K562 (cell line): ENCODE measurements at regions not wholly inside any gene's neighbourhood (a gene's known extent, or its start where the extent isn't known, plus 50 kb on each side); places are given as distances from the start of the nearest gene placed in this dataset.

Experiments used
- ATAC-seq: fragments of 200-7000 bp; cut with Tn5 transposase; 3 replicates; pipeline ENCODE4 v1.9.1; 2020; ENCODE audit warnings: moderate library complexity
- BruUV-seq: library from RNA; stranded (reverse); fragments of 400-500 nt; replicated peaks from 2 replicates; lab custom pipeline; 2021; lab: Mats Ljungman, UMichigan
- CTCF ChIA-PET: fragments of 300-600 bp; formaldehyde crosslinking; extraction: SDS; loops from one replicate; lab custom pipeline; 2021; ENCODE audit warnings: low intra/inter-chr PET ratio; lab: Yijun Ruan, JAX
- POLR2A ChIA-PET: fragments of 300-600, 350-650 bp; sonication (Branson Sonifier 250); formaldehyde crosslinking; extraction: SDS; loops from one replicate; lab custom pipeline; 2021; ENCODE audit warnings: antibody characterized with exemption, inconsistent platforms; lab: Yijun Ruan, JAX
- DNase-seq, 4 experiments: peaks; one replicate each; pipeline versions ENCODE4 v3.0.0 to v3.0.0-alpha.2; 2011 to 2018; ENCODE audit warnings: low spot score in 3 of 4, mixed read lengths in 3 of 4; ENCODE audit errors: extremely low read depth in 1 of 4
- FAIRE-seq: peaks from 2 replicates; lab custom pipeline; 2011; peaks lifted over from hg19 to GRCh38; lab: Jason Lieb, UNC
- H2AFZ ChIP-seq: 2 replicates; pipeline ENCODE4 v1.6.0; 2011; ENCODE audit warnings: low read depth, low read length, control low read depth, inconsistent platforms
- H3K27ac ChIP-seq: fragments of 200-600 bp; 3 replicates; pipeline ENCODE4 v1.8.0; 2011; ENCODE audit warnings: low read depth, mild to moderate bottlenecking, control low read depth, inconsistent platforms, low read length, moderate library complexity, mixed read lengths; ENCODE audit errors: extremely low read depth
- H3K27me3 ChIP-seq, 2 experiments: fragments of 300-600 bp in 1 of 2; 2 replicates in 1 of 2; 3 replicates in 1 of 2; pipeline versions ENCODE4 v1.6.0 to v1.8.0; 2011; ENCODE audit warnings: inconsistent platforms in 2 of 2, low read length in 2 of 2, mild to moderate bottlenecking in 1 of 2, mixed read lengths in 1 of 2, moderate library complexity in 1 of 2; ENCODE audit not compliant: control insufficient read depth in 2 of 2, insufficient read depth in 2 of 2
- H3K36me3 ChIP-seq: fragments of 300-600 bp; 3 replicates; pipeline ENCODE4 v1.8.0; 2011; ENCODE audit warnings: mild to moderate bottlenecking, low read length, inconsistent platforms; ENCODE audit not compliant: control insufficient read depth, insufficient read depth
- H3K4me1 ChIP-seq, 2 experiments: fragments of 200-600 bp in 1 of 2; replicated peaks in 1 of 2; 2 replicates in 1 of 2; 3 replicates in 1 of 2; pipeline versions ENCODE4 v1.5.1 to v1.8.0; 2011; ENCODE audit warnings: inconsistent platforms in 2 of 2, low read length in 2 of 2, mild to moderate bottlenecking in 1 of 2, mixed read lengths in 1 of 2, moderate library complexity in 1 of 2; ENCODE audit not compliant: control insufficient read depth in 2 of 2, insufficient read depth in 2 of 2
- H3K4me2 ChIP-seq: 2 replicates; pipeline ENCODE4 v1.6.1; 2011; ENCODE audit warnings: low read length, control low read depth, inconsistent platforms, mixed read lengths; ENCODE audit not compliant: insufficient read depth
- H3K4me3 ChIP-seq: fragments of 200-600 bp; sonication (generic), shearing (Covaris generic); 2 replicates; pipeline ENCODE4 v1.5.1; 2016; ENCODE audit warnings: control low read depth, inconsistent platforms
- H3K79me2 ChIP-seq: fragments of 200-600 bp; 3 replicates; pipeline ENCODE4 v1.8.0; 2011; ENCODE audit warnings: low read length, inconsistent platforms; ENCODE audit not compliant: control insufficient read depth, insufficient read depth
- H3K9ac ChIP-seq, 2 experiments: 2 replicates each; pipeline versions ENCODE4 v1.6.0 to v1.6.1; 2011; ENCODE audit warnings: low read depth in 2 of 2, low read length in 2 of 2, control low read depth in 1 of 2, inconsistent platforms in 1 of 2, mild to moderate bottlenecking in 1 of 2, mixed read lengths in 1 of 2; ENCODE audit not compliant: insufficient read depth in 1 of 2
- H3K9me1 ChIP-seq: one replicate; pipeline ENCODE4 v1.6.0; 2011; ENCODE audit warnings: inconsistent platforms, mild to moderate bottlenecking, low read length, moderate library complexity; ENCODE audit not compliant: control insufficient read depth, insufficient read depth
- H3K9me3 ChIP-seq: replicated peaks from 2 replicates; pipeline ENCODE4 v1.5.1; 2011; ENCODE audit warnings: low read depth, low read length, inconsistent platforms; ENCODE audit not compliant: control insufficient read depth, insufficient read depth
- H4K20me1 ChIP-seq: replicated peaks from 2 replicates; pipeline ENCODE4 v1.6.1; 2011; ENCODE audit warnings: low read length, inconsistent platforms, mixed read lengths; ENCODE audit not compliant: control insufficient read depth, insufficient read depth
- CCNT2 ChIP-seq: IDR thresholded peaks from 2 replicates; pipeline ENCODE4 v1.6.1; 2011; ENCODE audit warnings: borderline replicate concordance, low read depth, mild to moderate bottlenecking, moderate library complexity, mixed read lengths, low read length; ENCODE audit not compliant: insufficient read length; ENCODE audit errors: extremely low read depth
- CSDE1 ChIP-seq, 2 experiments: fragments of 450-650 bp; IDR thresholded peaks; 2 replicates each; pipeline ENCODE4 v1.6.1; 2016; ENCODE audit warnings: mild to moderate bottlenecking in 1 of 2
- DPF2 ChIP-seq: fragments of 450-650 bp; IDR thresholded peaks from 2 replicates; pipeline ENCODE4 v1.6.1; 2016
- ERF ChIP-seq: fragments of 450-650 bp; formaldehyde crosslinking; IDR thresholded peaks from 2 replicates; pipeline ENCODE4 v1.4.0; 2020; ENCODE audit warnings: mild to moderate bottlenecking, mixed read lengths
- HDAC8 ChIP-seq: fragments of 450-650 bp; IDR thresholded peaks from 2 replicates; pipeline ENCODE4 v1.6.1; 2016; ENCODE audit warnings: mild to moderate bottlenecking, missing genetic modification characterization, moderate library complexity, missing compliant biosample characterization
- ILF3 ChIP-seq: fragments of 450-650 bp; IDR thresholded peaks from 2 replicates; pipeline ENCODE4 v1.6.1; 2018; ENCODE audit warnings: antibody characterized with exemption, mild to moderate bottlenecking, moderate library complexity, borderline replicate concordance
- KDM4B ChIP-seq, 2 experiments: fragments of 450-650 bp in 1 of 2; sonication (generic) in 1 of 2; IDR thresholded peaks; 2 replicates each; pipeline ENCODE4 v1.6.1; 2016 to 2017; ENCODE audit warnings: borderline replicate concordance in 2 of 2, antibody characterized with exemption in 1 of 2, low read depth in 1 of 2, mild to moderate bottlenecking in 1 of 2
- NCOR1 ChIP-seq: fragments of 450-650 bp; IDR thresholded peaks from 2 replicates; pipeline ENCODE4 v1.6.1; 2016; ENCODE audit warnings: mild to moderate bottlenecking, moderate library complexity
- SMARCA5 ChIP-seq: fragments of 450-650 bp; IDR thresholded peaks from 2 replicates; pipeline ENCODE4 v1.6.1; 2016
- STAT5A ChIP-seq: IDR thresholded peaks from 2 replicates; pipeline ENCODE4 v1.6.1; 2012; ENCODE audit warnings: low read length, inconsistent platforms, borderline replicate concordance
- TARDBP ChIP-seq: fragments of 450-650 bp; IDR thresholded peaks from 2 replicates; pipeline ENCODE4 v1.6.1; 2016
- ZNF507 ChIP-seq: conservative IDR thresholded peaks from 2 replicates; pipeline ENCODE4 v1.6.1; 2017; ENCODE audit warnings: missing genetic modification characterization, missing compliant biosample characterization
- ZNF778 ChIP-seq: fragments of 450-650 bp; formaldehyde crosslinking; IDR thresholded peaks from 2 replicates; pipeline ENCODE4 v1.4.0; 2020; ENCODE audit warnings: mild to moderate bottlenecking, moderate library complexity
- WGBS: fragments of 100-300 bp; shearing (Covaris generic); methylation state at CpG from one replicate; pipeline ENCODE4 v1.1.6; 2016; ENCODE audit warnings: low coverage, mixed read lengths; ENCODE audit not compliant: insufficient coverage; ENCODE audit errors: missing lambda C conversion rate; 5-methylcytosine and 5-hydroxymethylcytosine counted together
- in situ Hi-C: fragments of 300-500 bp; cut with MboI; formaldehyde crosslinking; loops from 4 replicates; pipeline ENCODE4 v1.15.0; 2018; ENCODE audit warnings: inconsistent platforms, mixed read lengths
- intact Hi-C: fragments of 100-400 bp; cut with micrococcal nuclease; formaldehyde crosslinking; loops from 2 replicates; pipeline ENCODE4 v1.14.2; 2022
- TF ChIP-seq, protein P1 (sequence below): fragments of 450-650 bp; formaldehyde crosslinking; IDR thresholded peaks from 2 replicates; pipeline ENCODE4 v1.4.0; 2022; ENCODE audit warnings: mild to moderate bottlenecking, moderate library complexity
- TF ChIP-seq, protein P2 (sequence below): fragments of 450-650 bp; IDR thresholded peaks from 2 replicates; pipeline ENCODE4 v1.6.1; 2016
- TF ChIP-seq, protein P3 (sequence below): fragments of 250-450 bp; sonication (Bioruptor Pico); IDR thresholded peaks from 2 replicates; pipeline ENCODE4 v1.8.0; 2021; ENCODE audit warnings: moderate library complexity, mild to moderate bottlenecking, inconsistent platforms

DNA sequence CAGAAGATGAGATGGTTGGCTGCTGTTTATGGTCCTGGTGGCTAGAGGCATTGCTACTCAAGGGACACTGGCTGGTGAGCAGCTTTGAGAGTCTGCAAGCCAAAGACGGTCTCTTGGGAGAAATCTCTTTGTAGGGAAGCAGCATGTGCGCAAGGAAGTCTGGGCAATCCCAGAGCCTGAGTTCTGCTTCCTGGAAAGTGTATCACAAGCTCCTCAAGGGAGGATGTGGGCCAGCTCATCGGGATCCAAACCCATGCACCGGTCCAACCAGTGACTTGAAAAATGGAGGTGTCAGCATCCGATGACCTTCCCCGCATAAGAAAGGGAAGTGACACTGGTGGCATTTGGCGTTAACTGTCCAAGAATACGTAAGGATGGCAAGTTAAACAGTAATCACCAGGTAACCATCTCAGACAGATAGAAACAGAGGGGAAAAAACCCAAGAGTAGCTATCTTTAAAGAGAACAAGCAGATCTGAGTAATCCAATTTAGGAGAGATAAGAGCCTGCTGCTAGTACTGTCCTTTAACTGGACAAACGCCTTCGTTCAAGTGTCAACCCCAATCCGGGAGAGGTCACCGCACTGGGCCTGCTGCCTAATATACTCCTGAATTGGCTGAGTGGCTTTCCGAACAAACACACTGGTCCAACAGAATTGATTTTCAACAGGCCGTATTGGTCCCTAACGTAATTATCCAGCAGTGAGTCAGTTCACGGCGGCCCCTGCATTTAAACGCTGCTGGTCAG lies 303.0 kb upstream of the ZFHX3 start (continued):
- TF ChIP-seq KDM4B (IDR thresholded peaks at IDR 0.05; ENCODE audit: borderline replicate concordance in 2 of 2, low read depth in 1 of 2) (no peak), TARDBP (no peak), ZNF778 (no peak)
- TF ChIP-seq, protein P1, sequence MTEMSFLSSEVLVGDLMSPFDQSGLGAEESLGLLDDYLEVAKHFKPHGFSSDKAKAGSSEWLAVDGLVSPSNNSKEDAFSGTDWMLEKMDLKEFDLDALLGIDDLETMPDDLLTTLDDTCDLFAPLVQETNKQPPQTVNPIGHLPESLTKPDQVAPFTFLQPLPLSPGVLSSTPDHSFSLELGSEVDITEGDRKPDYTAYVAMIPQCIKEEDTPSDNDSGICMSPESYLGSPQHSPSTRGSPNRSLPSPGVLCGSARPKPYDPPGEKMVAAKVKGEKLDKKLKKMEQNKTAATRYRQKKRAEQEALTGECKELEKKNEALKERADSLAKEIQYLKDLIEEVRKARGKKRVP (CRISPR knock-in tag): no peak

DNA sequence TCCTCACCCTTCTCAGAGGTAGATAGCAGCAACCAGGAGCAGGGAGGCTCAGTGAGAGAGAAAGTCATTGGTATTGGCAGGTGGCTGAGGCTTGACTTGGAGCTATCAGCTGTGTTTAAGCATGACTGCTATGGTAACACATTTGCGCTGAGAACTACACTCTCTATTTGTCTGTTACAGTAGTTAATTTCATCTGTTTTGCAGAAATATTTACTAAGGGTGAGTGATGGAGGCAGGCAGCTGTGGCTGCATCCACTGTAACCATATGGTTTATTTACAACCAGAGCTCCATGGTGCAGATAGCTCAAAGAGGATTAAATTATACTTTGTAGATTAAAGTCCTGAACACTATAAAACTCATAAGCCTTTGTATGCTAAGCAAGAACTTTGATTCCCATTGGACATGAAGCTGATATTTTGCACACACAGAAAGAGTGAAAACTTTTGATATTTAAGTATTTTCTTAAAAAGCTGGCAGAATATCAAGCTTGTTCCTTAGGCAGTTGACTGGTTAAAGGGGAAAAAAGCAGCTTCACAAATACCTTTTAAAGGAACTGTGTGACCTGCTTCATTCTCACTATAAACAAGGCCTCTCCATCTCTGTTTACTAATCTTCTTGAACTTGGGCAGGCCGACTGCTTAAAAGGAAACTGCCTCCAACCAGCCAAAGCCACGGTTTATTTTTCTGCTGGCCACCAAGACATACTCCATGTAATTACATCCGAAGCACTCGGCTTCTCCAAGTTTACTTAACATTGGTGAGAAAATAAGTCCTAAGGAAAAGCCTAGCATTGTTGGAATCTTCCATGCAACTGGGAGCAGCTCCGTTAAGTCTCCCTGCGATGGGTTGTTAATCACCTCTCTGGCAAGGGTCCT lies 299.8 kb upstream of the ZFHX3 start:
- ChIA-PET POLR2A (no interaction called here), CTCF (no interaction called here)
- Histone ChIP-seq H3K36me3 (no peaks in the 10 kb centered on the region), H3K4me2 (no peak overlapping the region), H3K4me3 (no peak overlapping the region), H3K9ac (no peak overlapping the region), H3K4me1 (no peaks in the 10 kb centered on the region), H3K9me1 (no peaks in the 10 kb centered on the region), H3K79me2 (no peaks in the 10 kb centered on the region), H3K9me3 (no peaks in the 10 kb centered on the region), H4K20me1 (no peaks in the 10 kb centered on the region; the same call in 1 of the 2 replicates), H3K27me3 (peaks cover 0 to 10% of the 10 kb centered on the region in 2 experiments; a peak in 3 of 5 replicates), H3K27ac (no peak overlapping the region), H2AFZ (no peak overlapping the region)
- no TSS peak for BruUV-seq
- in situ Hi-C loops (no loop called here), intact Hi-C loops (no loop called here)
- no peak for ATAC-seq
- no peak for FAIRE-seq
- no peak for DNase-seq
- WGBS: 1% methylated on average over 7 of the region's 7 CpGs
- no peak for TF ChIP-seq CSDE1 (IDR thresholded peaks at IDR 0.05)
- no peak for TF ChIP-seq HDAC8 (tag)
- TF ChIP-seq SMARCA5: no peak
- TF ChIP-seq STAT5A: no peak
- no peak for TF ChIP-seq ZNF507 (tag)
- TF ChIP-seq, protein P2, sequence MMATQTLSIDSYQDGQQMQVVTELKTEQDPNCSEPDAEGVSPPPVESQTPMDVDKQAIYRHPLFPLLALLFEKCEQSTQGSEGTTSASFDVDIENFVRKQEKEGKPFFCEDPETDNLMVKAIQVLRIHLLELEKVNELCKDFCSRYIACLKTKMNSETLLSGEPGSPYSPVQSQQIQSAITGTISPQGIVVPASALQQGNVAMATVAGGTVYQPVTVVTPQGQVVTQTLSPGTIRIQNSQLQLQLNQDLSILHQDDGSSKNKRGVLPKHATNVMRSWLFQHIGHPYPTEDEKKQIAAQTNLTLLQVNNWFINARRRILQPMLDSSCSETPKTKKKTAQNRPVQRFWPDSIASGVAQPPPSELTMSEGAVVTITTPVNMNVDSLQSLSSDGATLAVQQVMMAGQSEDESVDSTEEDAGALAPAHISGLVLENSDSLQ: no peak
- no peak for TF ChIP-seq DPF2
- no peak for TF ChIP-seq ILF3
- no peak for TF ChIP-seq ERF (CRISPR knock-in tag)
- no peak for TF ChIP-seq CCNT2
- TF ChIP-seq, protein P3, sequence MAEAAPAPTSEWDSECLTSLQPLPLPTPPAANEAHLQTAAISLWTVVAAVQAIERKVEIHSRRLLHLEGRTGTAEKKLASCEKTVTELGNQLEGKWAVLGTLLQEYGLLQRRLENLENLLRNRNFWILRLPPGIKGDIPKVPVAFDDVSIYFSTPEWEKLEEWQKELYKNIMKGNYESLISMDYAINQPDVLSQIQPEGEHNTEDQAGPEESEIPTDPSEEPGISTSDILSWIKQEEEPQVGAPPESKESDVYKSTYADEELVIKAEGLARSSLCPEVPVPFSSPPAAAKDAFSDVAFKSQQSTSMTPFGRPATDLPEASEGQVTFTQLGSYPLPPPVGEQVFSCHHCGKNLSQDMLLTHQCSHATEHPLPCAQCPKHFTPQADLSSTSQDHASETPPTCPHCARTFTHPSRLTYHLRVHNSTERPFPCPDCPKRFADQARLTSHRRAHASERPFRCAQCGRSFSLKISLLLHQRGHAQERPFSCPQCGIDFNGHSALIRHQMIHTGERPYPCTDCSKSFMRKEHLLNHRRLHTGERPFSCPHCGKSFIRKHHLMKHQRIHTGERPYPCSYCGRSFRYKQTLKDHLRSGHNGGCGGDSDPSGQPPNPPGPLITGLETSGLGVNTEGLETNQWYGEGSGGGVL (CRISPR knock-in tag): no peak
- TF ChIP-seq NCOR1: no peak
